ENCODE measurements at regions not wholly inside any gene's neighbourhood (a gene's known extent, or its start where the extent isn't known, plus 50 kb on each side); places are given as distances from the start of the nearest gene placed in this dataset.

DNA sequence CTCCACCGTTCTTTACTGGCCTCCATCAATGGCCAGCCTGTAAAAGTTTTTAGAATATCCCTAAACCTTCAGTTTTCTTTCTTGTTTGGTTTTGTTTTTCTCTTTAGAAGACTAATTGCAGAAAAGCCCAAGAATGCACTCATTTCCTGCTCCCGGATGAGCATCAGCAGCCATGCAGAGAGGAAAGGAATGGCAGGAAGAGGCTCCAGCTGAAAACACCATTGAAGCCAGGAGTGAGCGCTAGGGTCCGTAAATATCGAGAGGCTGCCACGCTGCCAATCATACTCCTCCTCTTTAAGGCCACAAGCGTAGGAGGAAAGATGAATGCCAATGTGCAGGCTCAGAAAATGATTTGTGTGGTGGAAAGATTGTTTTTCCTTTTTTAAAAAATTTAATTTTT lies 57.4 kb upstream of the UBE2L5 start (continued):
- no peak for TF ChIP-seq RAD21 (IDR thresholded peaks at IDR 0.05 in 1 of 2, conservative IDR thresholded peaks at IDR 0.05 in 1 of 2; ENCODE audit: low read depth in 2 of 2, low read length in 2 of 2)
- TF ChIP-seq, protein P1, sequence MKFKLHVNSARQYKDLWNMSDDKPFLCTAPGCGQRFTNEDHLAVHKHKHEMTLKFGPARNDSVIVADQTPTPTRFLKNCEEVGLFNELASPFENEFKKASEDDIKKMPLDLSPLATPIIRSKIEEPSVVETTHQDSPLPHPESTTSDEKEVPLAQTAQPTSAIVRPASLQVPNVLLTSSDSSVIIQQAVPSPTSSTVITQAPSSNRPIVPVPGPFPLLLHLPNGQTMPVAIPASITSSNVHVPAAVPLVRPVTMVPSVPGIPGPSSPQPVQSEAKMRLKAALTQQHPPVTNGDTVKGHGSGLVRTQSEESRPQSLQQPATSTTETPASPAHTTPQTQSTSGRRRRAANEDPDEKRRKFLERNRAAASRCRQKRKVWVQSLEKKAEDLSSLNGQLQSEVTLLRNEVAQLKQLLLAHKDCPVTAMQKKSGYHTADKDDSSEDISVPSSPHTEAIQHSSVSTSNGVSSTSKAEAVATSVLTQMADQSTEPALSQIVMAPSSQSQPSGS (IDR thresholded peaks at IDR 0.05; ENCODE audit: low read length): no peak
- no peak for TF ChIP-seq BACH1 (IDR thresholded peaks at IDR 0.05; ENCODE audit: low read length)
- TF ChIP-seq CTBP2 (IDR thresholded peaks at IDR 0.05; ENCODE audit: borderline replicate concordance, insufficient read depth, insufficient read length, low read length): no peak
- no peak for TF ChIP-seq POLR2A (IDR thresholded peaks at IDR 0.05; ENCODE audit: control extremely low read depth in 1 of 2, low read depth in 2 of 2, low read length in 2 of 2)

Data from H1 (cell line).